ENCODE measurements at regions not wholly inside any gene's neighbourhood (a gene's known extent, or its start where the extent isn't known, plus 50 kb on each side); places are given as distances from the start of the nearest gene placed in this dataset.
"Not testable (repeated sequence)": the region's sequence is repeated elsewhere in the genome, so short reads cannot be mapped to it uniquely, and the experiment has no call there.

GRCh38 chr3:24689353-24689752 is 194.7 kb upstream of the THRB start:
- no peak for DNase-seq

- DNase-seq, result no peak
Observed at GRCh38 chr3:24690777-24691176, 196.1 kb upstream of the THRB start.

- not testable (repeated sequence) for DNase-seq
Observed at GRCh38 chr3:24699078-24699477, 204.4 kb upstream of the THRB start.

GRCh38 chr3:24704496-24704895 is 209.8 kb upstream of the THRB start:
- DNase-seq, result no peak

- no peak for DNase-seq
Observed at GRCh38 chr3:24707936-24708335, 213.3 kb upstream of the THRB start.

GRCh38 chr3:24709956-24710355 is 215.3 kb upstream of the THRB start:
- no peak for DNase-seq

- DNase-seq, result no peak
Observed at GRCh38 chr3:24713516-24713915, 218.9 kb upstream of the THRB start.

- no peak for DNase-seq
Observed at GRCh38 chr3:24714436-24714835, 219.8 kb upstream of the THRB start.

- no peak for DNase-seq
Observed at GRCh38 chr3:24715171-24715792, 220.6 kb upstream of the THRB start.

GRCh38 chr3:24722087-24722486 is 227.4 kb upstream of the THRB start:
- no peak for DNase-seq

GRCh38 chr3:24725514-24726255 is 231.0 kb upstream of the THRB start:
- no peak for DNase-seq

GRCh38 chr3:24726423-24726822 is 231.8 kb upstream of the THRB start:
- no peak for DNase-seq

GRCh38 chr3:24730173-24730572 is 235.5 kb upstream of the THRB start:
- no peak for DNase-seq

- DNase-seq, result no peak
Observed at GRCh38 chr3:24734019-24734418, 239.4 kb upstream of the THRB start.

GRCh38 chr3:24736701-24737100 is 242.1 kb upstream of the THRB start:
- DNase-seq, result no peak

- DNase-seq, result no peak
Observed at GRCh38 chr3:24740326-24740725, 245.7 kb upstream of the THRB start.

GRCh38 chr3:24741506-24741905 is 246.9 kb upstream of the THRB start:
- no peak for DNase-seq

GRCh38 chr3:24748520-24748919 is 253.9 kb upstream of the THRB start:
- DNase-seq, result no peak

- no peak for DNase-seq
Observed at GRCh38 chr3:24751020-24751419, 256.4 kb upstream of the THRB start.

- DNase-seq, result no peak
Observed at GRCh38 chr3:24756101-24756888, 261.6 kb upstream of the THRB start.

GRCh38 chr3:24763393-24763792 is 268.7 kb upstream of the THRB start:
- no peak for DNase-seq

- no peak for DNase-seq
Observed at GRCh38 chr3:24764236-24764915, 269.7 kb upstream of the THRB start.

GRCh38 chr3:24765399-24765798 is 270.7 kb upstream of the THRB start:
- DNase-seq, result no peak

Data from NCI-H2029 treated with DMSO at 0.1 percent for 48 hours (cell line).